ENCODE measurements at regions not wholly inside any gene's neighbourhood (a gene's known extent, or its start where the extent isn't known, plus 50 kb on each side); places are given as distances from the start of the nearest gene placed in this dataset.

DNA sequence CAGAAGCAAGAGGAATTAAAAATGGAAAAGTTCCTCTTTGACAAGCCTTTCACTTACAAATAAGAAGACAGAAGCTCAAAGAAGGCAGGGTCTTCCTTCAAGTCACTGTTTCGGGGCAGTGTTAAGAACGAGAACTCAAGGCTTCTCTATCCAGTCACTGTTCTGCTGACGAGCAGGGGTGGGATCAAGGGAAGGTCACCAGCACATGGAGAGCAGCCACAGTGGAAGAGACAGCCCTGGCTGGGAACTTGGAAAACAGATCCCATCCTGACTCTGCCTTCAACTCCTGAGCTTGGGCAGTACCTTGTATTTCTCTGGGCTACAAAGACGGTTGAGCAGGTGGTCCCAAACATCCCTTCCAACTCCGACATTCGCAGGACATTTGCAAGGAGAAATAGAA, 111.5 kb upstream of the LPP start:
- Histone ChIP-seq H3K27me3 (replicated peaks in 1 of 2; ENCODE audit: control insufficient read depth in 2 of 2, extremely low read depth in 1 of 2, insufficient read depth in 2 of 2, low read length in 1 of 2) (no peaks in the 10 kb centered on the region), H3K9me3 (no peaks in the 10 kb centered on the region), H3K27ac (ENCODE audit: low read length) (no peak overlapping the region), H3K4me1 (ENCODE audit: control insufficient read depth in 1 of 2, extremely low read depth in 1 of 2, insufficient read depth in 2 of 2, low read length in 2 of 2) (no peaks in the 10 kb centered on the region), H3K4me3 (ENCODE audit: control insufficient read depth in 1 of 2, extremely low read depth in 1 of 2, low read length in 1 of 2) (no peak overlapping the region), H3K36me3 (ENCODE audit: control insufficient read depth in 2 of 2, extremely low read depth in 1 of 2, insufficient read depth in 1 of 2, low read length in 1 of 2) (no peaks in the 10 kb centered on the region)
- no peak overlapping the region for H3K27ac Mint-ChIP-seq
- 96% methylated on average over 3 of the region's 6 CpGs for WGBS (ENCODE audit: insufficient coverage)
- ATAC-seq (replicated peaks in 1 of 4) (no peak), DNase-seq (no peak)
- H3K4me3 Mint-ChIP-seq = no peak overlapping the region
- ChIA-PET CTCF (no interaction called here), POLR2A (interaction anchor here in 1 of 2 donors (0.6 kb wide), 1 partner anchor 1062 kb away, joined by 7 read pairs; no protein-coding TSS in a partner anchor)
- H3K9me3 Mint-ChIP-seq = no peaks in the 10 kb centered on the region
- H3K36me3 Mint-ChIP-seq = no peaks in the 10 kb centered on the region
- no peaks in the 10 kb centered on the region for H3K27me3 Mint-ChIP-seq
- peaks cover 0 to 5% (median 5%) of the 10 kb centered on the region in 3 donors for H3K4me1 Mint-ChIP-seq

DNA sequence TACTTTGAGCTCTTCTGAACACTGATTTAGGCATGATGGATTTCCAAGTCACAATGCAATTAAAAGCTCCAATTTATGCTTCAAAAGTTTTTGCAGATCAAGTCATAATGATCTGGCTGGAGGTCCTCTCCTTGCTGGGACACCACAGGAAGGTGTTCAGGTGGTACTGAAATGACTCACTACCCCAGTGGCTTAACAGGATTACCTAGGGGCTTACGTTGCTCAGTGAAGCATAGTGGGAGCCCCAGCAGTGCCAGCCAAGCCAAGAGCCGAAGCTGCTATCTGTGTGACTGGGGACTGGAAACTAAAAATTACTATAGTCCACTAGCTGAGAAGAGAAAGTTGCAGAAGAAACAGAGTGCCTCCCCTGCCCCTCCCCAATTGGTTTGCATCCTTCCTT, 110.1 kb upstream of the LPP start:
- DNase-seq = no peak
- ATAC-seq (replicated peaks in 1 of 4) = no peak
- POLR2A ChIA-PET = no interaction called here

DNA sequence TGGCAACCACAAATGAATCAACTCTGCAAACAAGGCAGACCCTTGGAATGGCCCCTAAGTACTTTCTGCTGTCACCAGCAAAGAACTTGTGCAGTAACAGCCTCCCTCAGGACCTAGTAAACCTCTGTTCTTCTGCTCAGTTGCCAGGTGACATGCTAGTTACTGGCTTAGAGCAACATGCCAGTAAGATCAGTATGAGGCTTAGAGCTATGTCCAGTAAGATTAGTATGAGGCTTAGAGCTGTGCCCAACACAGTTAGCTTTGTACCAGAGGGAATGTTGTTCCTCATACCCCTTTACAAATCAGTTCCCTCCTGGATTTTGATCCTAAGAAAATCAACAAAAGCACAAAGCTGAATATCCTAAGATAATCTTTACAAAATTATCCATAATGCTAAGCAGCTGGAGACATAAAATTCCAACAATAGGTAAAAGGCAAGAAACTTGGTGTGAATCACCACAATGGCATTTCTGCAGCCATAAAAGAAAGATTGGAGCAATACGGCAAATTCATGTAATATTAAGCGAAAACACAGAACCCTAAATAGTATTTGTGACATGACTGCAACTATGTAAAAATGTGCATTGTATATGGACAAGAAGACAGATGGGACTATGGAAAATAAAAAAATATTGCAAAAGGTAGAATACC, 107.3 kb upstream of the LPP start:
- ChIA-PET POLR2A (no interaction called here), CTCF (no interaction called here)
- ATAC-seq (replicated peaks in 1 of 4) = no peak

More for the DNA sequence above, 110.1 kb upstream of the LPP start:
- H3K9me3 ChIP-seq = no peaks in the 10 kb centered on the region
- no peak overlapping the region for H3K27ac Mint-ChIP-seq
- H3K4me3 ChIP-seq (ENCODE audit: control insufficient read depth in 1 of 2, extremely low read depth in 1 of 2, low read length in 1 of 2) = no peak overlapping the region
- H3K27me3 Mint-ChIP-seq = no peaks in the 10 kb centered on the region
- H3K4me3 Mint-ChIP-seq = no peak overlapping the region
- no peaks in the 10 kb centered on the region for H3K36me3 ChIP-seq (ENCODE audit: control insufficient read depth in 2 of 2, extremely low read depth in 1 of 2, insufficient read depth in 1 of 2, low read length in 1 of 2)
- WGBS (ENCODE audit: insufficient coverage) = no CpG with 5 or more reads among the region's 2 CpGs
- H3K36me3 Mint-ChIP-seq = no peaks in the 10 kb centered on the region
- H3K4me1 ChIP-seq (ENCODE audit: control insufficient read depth in 1 of 2, extremely low read depth in 1 of 2, insufficient read depth in 2 of 2, low read length in 2 of 2) = no peaks in the 10 kb centered on the region
- H3K27ac ChIP-seq (ENCODE audit: low read length) = no peak overlapping the region
- H3K27me3 ChIP-seq (replicated peaks in 1 of 2; ENCODE audit: control insufficient read depth in 2 of 2, extremely low read depth in 1 of 2, insufficient read depth in 2 of 2, low read length in 1 of 2) = no peaks in the 10 kb centered on the region
- peaks cover 0 to 9% (median 5%) of the 10 kb centered on the region in 3 donors for H3K4me1 Mint-ChIP-seq
- CTCF ChIA-PET = no interaction called here
- no peaks in the 10 kb centered on the region for H3K9me3 Mint-ChIP-seq

DNA sequence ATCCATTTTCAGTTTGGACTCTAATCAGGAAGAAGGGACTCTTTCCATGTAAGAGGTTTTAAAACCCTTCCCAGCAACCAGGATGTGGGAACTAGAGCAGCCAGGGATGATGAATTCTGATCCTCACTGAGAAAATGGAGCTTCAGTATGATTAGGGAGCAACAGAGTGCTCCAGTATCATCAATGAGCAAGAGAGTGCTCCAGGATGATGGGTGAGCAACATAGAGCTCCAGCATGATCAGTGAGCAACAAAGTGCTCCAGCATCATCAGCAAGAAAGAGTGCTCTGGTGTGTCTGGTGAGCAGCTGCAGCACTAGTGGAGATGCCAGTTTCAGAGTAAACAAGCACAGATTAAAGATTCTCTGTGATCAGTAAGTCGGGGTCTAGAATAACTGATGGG, 106.4 kb upstream of the LPP start:
- ChIA-PET POLR2A (no interaction called here), CTCF (no interaction called here)
- no peaks in the 10 kb centered on the region for H3K36me3 ChIP-seq (ENCODE audit: control insufficient read depth in 2 of 2, extremely low read depth in 1 of 2, insufficient read depth in 1 of 2, low read length in 1 of 2)
- H3K4me1 Mint-ChIP-seq = peaks cover 15 to 23% (median 15%) of the 10 kb centered on the region in 3 donors
- H3K4me1 ChIP-seq (ENCODE audit: control insufficient read depth in 1 of 2, extremely low read depth in 1 of 2, insufficient read depth in 2 of 2, low read length in 2 of 2) = peaks cover 9 to 13% of the 10 kb centered on the region in 2 experiments
- no peak overlapping the region for H3K4me3 ChIP-seq (ENCODE audit: control insufficient read depth in 1 of 2, extremely low read depth in 1 of 2, low read length in 1 of 2)
- no peaks in the 10 kb centered on the region for H3K36me3 Mint-ChIP-seq
- no peaks in the 10 kb centered on the region for H3K27me3 ChIP-seq (replicated peaks in 1 of 2; ENCODE audit: control insufficient read depth in 2 of 2, extremely low read depth in 1 of 2, insufficient read depth in 2 of 2, low read length in 1 of 2)
- ATAC-seq (replicated peaks in 1 of 4) (no peak), DNase-seq (no peak)
- WGBS (ENCODE audit: insufficient coverage) = 83% methylated on average over 1 of the region's 1 CpG
- no peak overlapping the region for H3K27ac Mint-ChIP-seq
- no peaks in the 10 kb centered on the region for H3K9me3 Mint-ChIP-seq
- H3K27me3 Mint-ChIP-seq = no peaks in the 10 kb centered on the region
- H3K27ac ChIP-seq (ENCODE audit: low read length) = no peak overlapping the region
- no peak overlapping the region for H3K4me3 Mint-ChIP-seq
- no peaks in the 10 kb centered on the region for H3K9me3 ChIP-seq

More for the DNA sequence above, 107.3 kb upstream of the LPP start:
- Mint-ChIP-seq H3K36me3 (no peaks in the 10 kb centered on the region), H3K27me3 (no peaks in the 10 kb centered on the region), H3K4me3 (no peak overlapping the region), H3K27ac (no peak overlapping the region), H3K4me1 (peaks cover 14 to 23% (median 15%) of the 10 kb centered on the region in 3 donors), H3K9me3 (no peaks in the 10 kb centered on the region)
- Histone ChIP-seq H3K9me3 (no peaks in the 10 kb centered on the region), H3K4me3 (ENCODE audit: control insufficient read depth in 1 of 2, extremely low read depth in 1 of 2, low read length in 1 of 2) (no peak overlapping the region), H3K4me1 (ENCODE audit: control insufficient read depth in 1 of 2, extremely low read depth in 1 of 2, insufficient read depth in 2 of 2, low read length in 2 of 2) (peaks cover 7 to 13% of the 10 kb centered on the region in 2 experiments), H3K27me3 (replicated peaks in 1 of 2; ENCODE audit: control insufficient read depth in 2 of 2, extremely low read depth in 1 of 2, insufficient read depth in 2 of 2, low read length in 1 of 2) (no peaks in the 10 kb centered on the region), H3K36me3 (ENCODE audit: control insufficient read depth in 2 of 2, extremely low read depth in 1 of 2, insufficient read depth in 1 of 2, low read length in 1 of 2) (no peaks in the 10 kb centered on the region), H3K27ac (ENCODE audit: low read length) (no peak overlapping the region)
- no peak for DNase-seq
- no CpG with 5 or more reads among the region's 2 CpGs for WGBS (ENCODE audit: insufficient coverage)

DNA sequence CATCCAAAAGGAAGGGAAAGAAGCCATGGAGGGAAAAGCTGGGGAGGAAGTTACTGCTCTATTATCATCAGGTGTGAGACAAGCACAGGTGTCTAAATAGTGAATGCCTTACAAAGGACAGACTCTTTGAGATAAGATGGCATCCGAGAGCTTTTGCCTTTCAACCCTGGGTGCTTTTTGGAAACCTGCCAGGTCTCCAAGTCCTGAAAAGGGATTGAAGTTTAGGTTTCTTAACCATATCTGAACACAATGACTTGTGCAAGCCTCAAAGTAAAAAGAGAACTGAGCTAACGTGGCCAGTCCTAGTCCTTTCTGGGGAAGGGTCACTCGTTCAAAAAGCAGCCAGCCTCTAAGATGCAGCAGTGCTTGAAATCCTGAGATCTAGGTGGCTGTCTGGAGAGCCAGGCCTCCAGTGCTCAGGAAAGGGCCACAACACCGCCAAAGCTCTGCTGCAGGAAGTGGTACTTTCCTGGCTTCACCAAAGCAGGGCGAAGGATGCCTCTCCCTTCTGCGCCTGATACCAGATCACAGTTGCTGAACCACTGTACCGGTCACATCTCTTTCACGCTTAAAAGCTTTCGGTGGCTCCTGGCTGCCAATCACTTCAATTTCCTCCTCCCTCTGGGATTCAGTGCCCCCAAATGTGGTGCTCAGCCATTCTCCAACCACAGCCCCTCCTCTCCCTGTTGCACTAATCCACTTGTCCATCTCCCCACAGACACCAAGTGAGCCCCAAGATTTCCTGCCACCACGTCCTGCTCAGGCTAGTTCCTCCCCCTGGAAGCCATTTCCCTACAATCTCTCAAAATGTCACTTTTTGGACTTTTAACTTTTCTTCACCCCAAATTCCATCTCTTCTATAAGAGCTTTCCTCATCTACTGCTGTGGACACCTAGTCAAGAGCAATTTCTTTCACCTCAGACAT, 104.1 kb upstream of the LPP start:
- no peaks in the 10 kb centered on the region for H3K9me3 Mint-ChIP-seq
- WGBS (ENCODE audit: insufficient coverage) = 18% methylated on average over 9 of the region's 10 CpGs
- POLR2A ChIA-PET = interaction anchor here in 1 of 2 donors (0.6 kb wide), 1 partner anchor 313 kb away, joined by 11 read pairs; no protein-coding TSS in a partner anchor
- peaks cover 18 to 23% (median 21%) of the 10 kb centered on the region in 3 donors for H3K4me1 Mint-ChIP-seq
- Histone ChIP-seq H3K4me1 (ENCODE audit: control insufficient read depth in 1 of 2, extremely low read depth in 1 of 2, insufficient read depth in 2 of 2, low read length in 2 of 2) (peaks cover 13 to 14% of the 10 kb centered on the region in 2 experiments), H3K9me3 (no peaks in the 10 kb centered on the region), H3K36me3 (ENCODE audit: control insufficient read depth in 2 of 2, extremely low read depth in 1 of 2, insufficient read depth in 1 of 2, low read length in 1 of 2) (no peaks in the 10 kb centered on the region), H3K4me3 (ENCODE audit: control insufficient read depth in 1 of 2, extremely low read depth in 1 of 2, low read length in 1 of 2) (no peak overlapping the region), H3K27ac (ENCODE audit: low read length) (peak overlapping the region; percentile 14), H3K27me3 (replicated peaks in 1 of 2; ENCODE audit: control insufficient read depth in 2 of 2, extremely low read depth in 1 of 2, insufficient read depth in 2 of 2, low read length in 1 of 2) (no peaks in the 10 kb centered on the region)
- no peaks in the 10 kb centered on the region for H3K36me3 Mint-ChIP-seq
- no peaks in the 10 kb centered on the region for H3K27me3 Mint-ChIP-seq
- peak overlapping the region; percentile 50 to 59 for H3K27ac Mint-ChIP-seq
- ATAC-seq (replicated peaks in 1 of 4) (peak; percentile 81 to 93 (median 88)), DNase-seq (peak in 31 of 35 experiments; percentile 5 to 57 (median 25))
- CTCF ChIA-PET = interaction anchor here (0.6 to 1.1 kb wide), 2 partner anchors 15 to 109 kb away, joined by 3 read pairs; no protein-coding TSS in a partner anchor
- peak overlapping the region; percentile 6 to 37 (median 13) for H3K4me3 Mint-ChIP-seq

DNA sequence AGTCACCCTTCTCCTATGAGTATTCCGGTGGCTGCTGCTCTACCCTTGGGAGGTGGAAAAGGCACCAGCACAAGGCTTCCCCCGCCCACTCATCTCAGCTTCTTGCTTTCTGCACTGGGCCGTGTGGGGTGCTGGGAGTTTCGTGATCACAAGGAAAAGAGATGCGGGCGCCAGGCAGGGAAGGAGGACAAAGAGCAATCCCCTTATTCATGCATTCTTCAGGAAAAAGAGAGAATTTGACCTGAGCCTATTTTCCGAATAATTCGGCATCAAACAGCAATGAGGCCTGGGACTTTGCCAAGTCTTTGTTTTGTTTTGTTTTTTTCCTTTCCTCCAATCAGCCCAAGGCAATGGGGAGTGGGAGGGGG, 102.2 kb upstream of the LPP start:
- CTCF ChIA-PET = interaction anchor here in 1 of 2 donors (0.6 kb wide), 1 partner anchor 85 kb away, joined by 3 read pairs; no protein-coding TSS in a partner anchor
- no peaks in the 10 kb centered on the region for H3K36me3 ChIP-seq (ENCODE audit: control insufficient read depth in 2 of 2, extremely low read depth in 1 of 2, insufficient read depth in 1 of 2, low read length in 1 of 2)
- H3K27ac ChIP-seq (ENCODE audit: low read length) = no peak overlapping the region
- H3K4me1 Mint-ChIP-seq = peaks cover 18 to 23% (median 21%) of the 10 kb centered on the region in 3 donors
- DNase-seq (no peak), ATAC-seq (replicated peaks in 1 of 4) (no peak)
- WGBS (ENCODE audit: insufficient coverage) = 100% methylated on average over 3 of the region's 8 CpGs
- H3K27me3 ChIP-seq (replicated peaks in 1 of 2; ENCODE audit: control insufficient read depth in 2 of 2, extremely low read depth in 1 of 2, insufficient read depth in 2 of 2, low read length in 1 of 2) = no peaks in the 10 kb centered on the region
- H3K36me3 Mint-ChIP-seq = no peaks in the 10 kb centered on the region
- no peaks in the 10 kb centered on the region for H3K9me3 ChIP-seq
- H3K9me3 Mint-ChIP-seq = no peaks in the 10 kb centered on the region
- H3K27ac Mint-ChIP-seq = no peak overlapping the region
- no peak overlapping the region for H3K4me3 Mint-ChIP-seq
- peaks cover 13 to 14% of the 10 kb centered on the region in 2 experiments for H3K4me1 ChIP-seq (ENCODE audit: control insufficient read depth in 1 of 2, extremely low read depth in 1 of 2, insufficient read depth in 2 of 2, low read length in 2 of 2)
- POLR2A ChIA-PET = no interaction called here
- H3K4me3 ChIP-seq (ENCODE audit: control insufficient read depth in 1 of 2, extremely low read depth in 1 of 2, low read length in 1 of 2) = no peak overlapping the region
- no peaks in the 10 kb centered on the region for H3K27me3 Mint-ChIP-seq

Measured in T-cell (primary cell).